GM12891 (cell line): ENCODE measurements at regions not wholly inside any gene's neighbourhood (a gene's known extent, or its start where the extent isn't known, plus 50 kb on each side); places are given as distances from the start of the nearest gene placed in this dataset.
"Not testable (repeated sequence)": the region's sequence is repeated elsewhere in the genome, so short reads cannot be mapped to it uniquely, and the experiment has no call there.

ENCODE experiments used
- DNase-seq: peaks from one replicate; pipeline ENCODE4 v3.0.0; 2011; ENCODE audit warnings: low spot score; ENCODE audit not compliant: insufficient read length
- FAIRE-seq: peaks from 2 replicates; lab custom pipeline; 2011; peaks lifted over from hg19 to GRCh38; lab: Jason Lieb, UNC
- PAX5 ChIP-seq: IDR thresholded peaks from 2 replicates; pipeline ENCODE4 v1.6.1; 2011; ENCODE audit warnings: low read length, moderate library complexity, mild to moderate bottlenecking; ENCODE audit not compliant: insufficient read depth, severe bottlenecking
- POLR2A ChIP-seq: IDR thresholded peaks from 2 replicates; pipeline ENCODE4 v1.6.1; 2011; ENCODE audit warnings: low read depth, low read length, control low read depth
- POLR2AphosphoS5 ChIP-seq: IDR thresholded peaks from 2 replicates; pipeline ENCODE4 v1.6.1; 2011; ENCODE audit warnings: low read depth, low read length, control low read depth
- POU2F2 ChIP-seq: IDR thresholded peaks from 2 replicates; pipeline ENCODE4 v1.6.1; 2011; ENCODE audit warnings: low read depth, mild to moderate bottlenecking, control low read depth, low read length, moderate library complexity
- SPI1 ChIP-seq: IDR thresholded peaks from 2 replicates; pipeline ENCODE4 v1.6.1; 2011; ENCODE audit warnings: low read depth, low read length, control low read depth
- TAF1 ChIP-seq: IDR thresholded peaks from 2 replicates; pipeline ENCODE4 v1.6.1; 2011; ENCODE audit warnings: low read depth, low read length, control low read depth

GRCh38 chr13:44637581-44637980 is 61.5 kb upstream of the TSC22D1 start:
- TF ChIP-seq POLR2AphosphoS5: no peak
- no peak for TF ChIP-seq POU2F2
- no peak for TF ChIP-seq POLR2A
- no peak for TF ChIP-seq TAF1
- DNase-seq: no peak
- FAIRE-seq: no peak

GRCh38 chr13:44629465-44630183 is 53.5 kb upstream of the TSC22D1 start:
- DNase-seq: no peak
- TF ChIP-seq POU2F2: no peak
- TF ChIP-seq POLR2A: no peak
- TF ChIP-seq PAX5: no peak
- TF ChIP-seq TAF1: no peak
- TF ChIP-seq SPI1: no peak
- no peak for TF ChIP-seq POLR2AphosphoS5
- FAIRE-seq: no peak

- not testable (repeated sequence) for FAIRE-seq
Observed at GRCh38 chr13:44628826-44629225, 52.7 kb upstream of the TSC22D1 start.

DNA sequence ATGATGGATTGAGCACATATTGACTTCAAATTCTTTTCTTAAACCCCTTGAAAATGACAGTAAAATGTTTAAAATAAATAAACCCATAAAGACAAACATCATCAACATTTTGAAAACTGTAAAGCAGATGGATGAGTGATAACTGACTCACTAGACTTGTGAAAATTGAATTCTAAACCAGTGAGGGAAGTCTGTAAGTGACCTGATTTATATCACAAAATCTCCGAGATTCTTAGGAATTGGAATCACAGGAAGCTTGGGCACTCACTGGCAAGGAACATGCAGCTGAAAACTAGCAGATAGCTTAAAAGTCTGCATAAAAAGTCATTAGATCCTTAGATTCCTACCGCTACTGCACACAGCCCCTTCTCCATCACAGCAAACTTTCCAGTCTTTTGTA is 51.3 kb upstream of the TSC22D1 start:
- no peak for DNase-seq
- no peak for FAIRE-seq
- TF ChIP-seq TAF1: no peak
- no peak for TF ChIP-seq POLR2AphosphoS5
- TF ChIP-seq PAX5: no peak
- no peak for TF ChIP-seq POLR2A
- TF ChIP-seq SPI1: no peak
- no peak for TF ChIP-seq POU2F2

More at GRCh38 chr13:44628826-44629225, 52.7 kb upstream of the TSC22D1 start:
- not testable (repeated sequence) for DNase-seq

DNA sequence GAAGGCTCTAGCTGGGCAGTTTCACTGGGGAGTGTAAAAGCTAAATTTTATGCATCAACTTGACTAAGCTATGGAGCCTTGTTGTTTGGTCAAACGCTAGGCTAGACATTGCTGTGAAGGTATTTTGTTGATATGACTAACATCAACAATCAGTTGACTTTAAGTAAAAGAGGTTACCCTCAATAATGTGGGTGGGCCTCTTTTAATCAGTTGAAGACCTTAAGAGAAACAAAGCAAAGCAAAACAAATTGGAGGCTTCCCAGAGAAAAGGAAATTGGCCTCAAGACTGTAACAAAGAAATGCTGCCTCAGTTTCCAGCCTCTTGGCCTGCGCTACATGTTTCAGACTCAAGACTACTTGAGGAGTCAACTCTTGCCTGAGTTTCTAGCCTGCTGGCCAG is 50.0 kb upstream of the TSC22D1 start:
- TF ChIP-seq POLR2AphosphoS5 (no peak), SPI1 (no peak), PAX5 (no peak), POLR2A (no peak), POU2F2 (no peak), TAF1 (no peak)

More for the DNA sequence above, 50.0 kb upstream of the TSC22D1 start:
- DNase-seq: no peak
- no peak for FAIRE-seq
